ENCODE measurements at regions not wholly inside any gene's neighbourhood (a gene's known extent, or its start where the extent isn't known, plus 50 kb on each side); places are given as distances from the start of the nearest gene placed in this dataset.

- DNase-seq: no peak
These were observed 133.9 kb downstream of the RFLNA start for GRCh38 chr12:124428792-124429281.

GRCh38 chr12:124428136-124428791 lies 133.4 kb downstream of the RFLNA start:
- peak; percentile 75 for DNase-seq

- DNase-seq: no peak
These were observed 132.0 kb downstream of the RFLNA start for GRCh38 chr12:124426594-124427555.

GRCh38 chr12:124425667-124426066 lies 130.8 kb downstream of the RFLNA start:
- no peak for DNase-seq

- no peak for DNase-seq
These were observed 129.6 kb downstream of the RFLNA start for GRCh38 chr12:124424516-124424905.

GRCh38 chr12:124423761-124424515 lies 129.0 kb downstream of the RFLNA start:
- no peak for DNase-seq

- DNase-seq: peak; percentile 59
These were observed 128.0 kb downstream of the RFLNA start for GRCh38 chr12:124422570-124423523.

- no peak for DNase-seq
These were observed 127.3 kb downstream of the RFLNA start for GRCh38 chr12:124422142-124422569.

GRCh38 chr12:124420996-124421674 lies 126.2 kb downstream of the RFLNA start:
- no peak for DNase-seq

GRCh38 chr12:124420041-124420995 lies 125.4 kb downstream of the RFLNA start:
- no peak for DNase-seq

GRCh38 chr12:124419292-124420040 lies 124.6 kb downstream of the RFLNA start:
- no peak for DNase-seq

- DNase-seq: no peak
These were observed 123.9 kb downstream of the RFLNA start for GRCh38 chr12:124418791-124419190.

- no peak for DNase-seq
These were observed 123.3 kb downstream of the RFLNA start for GRCh38 chr12:124418156-124418555.

GRCh38 chr12:124416516-124417395 lies 121.9 kb downstream of the RFLNA start:
- DNase-seq: no peak

GRCh38 chr12:124415064-124415463 lies 120.2 kb downstream of the RFLNA start:
- no peak for DNase-seq

GRCh38 chr12:124413915-124414314 lies 119.0 kb downstream of the RFLNA start:
- DNase-seq: no peak

- DNase-seq: no peak
These were observed 118.5 kb downstream of the RFLNA start for GRCh38 chr12:124413401-124413800.

GRCh38 chr12:124412646-124413015 lies 117.7 kb downstream of the RFLNA start:
- DNase-seq: no peak

Measured in occipital lobe (tissue), 1 donor.